ENCODE measurements at regions not wholly inside any gene's neighbourhood (a gene's known extent, or its start where the extent isn't known, plus 50 kb on each side); places are given as distances from the start of the nearest gene placed in this dataset.

- H3K9me3 ChIP-seq (ENCODE audit: low read length), result no peaks in the 10 kb centered on the region
- H3K36me3 ChIP-seq (ENCODE audit: insufficient read depth, low read length), result no peaks in the 10 kb centered on the region
- H3K4me3 ChIP-seq (ENCODE audit: low read length), result no peak overlapping the region
- H3K27ac ChIP-seq (ENCODE audit: low read length), result no peak overlapping the region
- no peaks in the 10 kb centered on the region for H3F3A ChIP-seq (ENCODE audit: insufficient read depth, low read length, poor library complexity, severe bottlenecking)
- no peak overlapping the region for H3K9ac ChIP-seq (ENCODE audit: low read length)
- no peak for TF ChIP-seq RAD21 (conservative IDR thresholded peaks at IDR 0.05)
- no peak for TF ChIP-seq MXI1 (conservative IDR thresholded peaks at IDR 0.05; ENCODE audit: poor library complexity, severe bottlenecking)
- no peak for TF ChIP-seq EP300 (conservative IDR thresholded peaks at IDR 0.05; ENCODE audit: poor library complexity, severe bottlenecking)
- TF ChIP-seq CTCF (IDR thresholded peaks at IDR 0.05; ENCODE audit: poor library complexity, severe bottlenecking), result no peak
- TF ChIP-seq EZH2 (IDR thresholded peaks at IDR 0.05; ENCODE audit: borderline replicate concordance, insufficient read depth, low read length, poor library complexity, severe bottlenecking), result no peak
- TF ChIP-seq TAF1 (IDR thresholded peaks at IDR 0.05; ENCODE audit: low read depth), result no peak
- no peak for TF ChIP-seq POLR2AphosphoS5 (IDR thresholded peaks at IDR 0.05)
- TF ChIP-seq, protein P1, sequence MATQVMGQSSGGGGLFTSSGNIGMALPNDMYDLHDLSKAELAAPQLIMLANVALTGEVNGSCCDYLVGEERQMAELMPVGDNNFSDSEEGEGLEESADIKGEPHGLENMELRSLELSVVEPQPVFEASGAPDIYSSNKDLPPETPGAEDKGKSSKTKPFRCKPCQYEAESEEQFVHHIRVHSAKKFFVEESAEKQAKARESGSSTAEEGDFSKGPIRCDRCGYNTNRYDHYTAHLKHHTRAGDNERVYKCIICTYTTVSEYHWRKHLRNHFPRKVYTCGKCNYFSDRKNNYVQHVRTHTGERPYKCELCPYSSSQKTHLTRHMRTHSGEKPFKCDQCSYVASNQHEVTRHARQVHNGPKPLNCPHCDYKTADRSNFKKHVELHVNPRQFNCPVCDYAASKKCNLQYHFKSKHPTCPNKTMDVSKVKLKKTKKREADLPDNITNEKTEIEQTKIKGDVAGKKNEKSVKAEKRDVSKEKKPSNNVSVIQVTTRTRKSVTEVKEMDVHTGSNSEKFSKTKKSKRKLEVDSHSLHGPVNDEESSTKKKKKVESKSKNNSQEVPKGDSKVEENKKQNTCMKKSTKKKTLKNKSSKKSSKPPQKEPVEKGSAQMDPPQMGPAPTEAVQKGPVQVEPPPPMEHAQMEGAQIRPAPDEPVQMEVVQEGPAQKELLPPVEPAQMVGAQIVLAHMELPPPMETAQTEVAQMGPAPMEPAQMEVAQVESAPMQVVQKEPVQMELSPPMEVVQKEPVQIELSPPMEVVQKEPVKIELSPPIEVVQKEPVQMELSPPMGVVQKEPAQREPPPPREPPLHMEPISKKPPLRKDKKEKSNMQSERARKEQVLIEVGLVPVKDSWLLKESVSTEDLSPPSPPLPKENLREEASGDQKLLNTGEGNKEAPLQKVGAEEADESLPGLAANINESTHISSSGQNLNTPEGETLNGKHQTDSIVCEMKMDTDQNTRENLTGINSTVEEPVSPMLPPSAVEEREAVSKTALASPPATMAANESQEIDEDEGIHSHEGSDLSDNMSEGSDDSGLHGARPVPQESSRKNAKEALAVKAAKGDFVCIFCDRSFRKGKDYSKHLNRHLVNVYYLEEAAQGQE (IDR thresholded peaks at IDR 0.05; ENCODE audit: borderline replicate concordance), result no peak
- H3K27me3 ChIP-seq (ENCODE audit: insufficient read depth, low read depth, low read length), result no peaks in the 10 kb centered on the region
- no peak overlapping the region for H2AFZ ChIP-seq (ENCODE audit: low read depth, low read length)
- H4K20me1 ChIP-seq (ENCODE audit: insufficient read depth), result no peaks in the 10 kb centered on the region
- no peaks in the 10 kb centered on the region for H3K79me2 ChIP-seq (replicated peaks; ENCODE audit: insufficient read depth, low read length)
- H3K9me2 ChIP-seq (ENCODE audit: insufficient read depth, low read length), result no peaks in the 10 kb centered on the region
- no peak overlapping the region for H3K4me2 ChIP-seq (ENCODE audit: low read length)
Observed at GRCh38 chr14:104372390-104373054, 207.0 kb upstream of the C14orf180 start.

GRCh38 chr14:104373055-104373854 lies 206.3 kb upstream of the C14orf180 start:
- Histone ChIP-seq H3K4me3 (ENCODE audit: low read length) (no peak overlapping the region), H3K9ac (ENCODE audit: low read length) (no peak overlapping the region), H3K79me2 (replicated peaks; ENCODE audit: insufficient read depth, low read length) (no peaks in the 10 kb centered on the region), H2AFZ (ENCODE audit: low read depth, low read length) (no peak overlapping the region), H3F3A (ENCODE audit: insufficient read depth, low read length, poor library complexity, severe bottlenecking) (no peaks in the 10 kb centered on the region), H3K27me3 (ENCODE audit: insufficient read depth, low read depth, low read length) (no peaks in the 10 kb centered on the region), H4K20me1 (ENCODE audit: insufficient read depth) (no peaks in the 10 kb centered on the region), H3K9me2 (ENCODE audit: insufficient read depth, low read length) (no peaks in the 10 kb centered on the region), H3K4me2 (ENCODE audit: low read length) (no peak overlapping the region), H3K27ac (ENCODE audit: low read length) (no peak overlapping the region), H3K9me3 (ENCODE audit: low read length) (no peaks in the 10 kb centered on the region), H3K36me3 (ENCODE audit: insufficient read depth, low read length) (no peaks in the 10 kb centered on the region)
- TF ChIP-seq EP300 (conservative IDR thresholded peaks at IDR 0.05; ENCODE audit: poor library complexity, severe bottlenecking), result no peak
- TF ChIP-seq RAD21 (conservative IDR thresholded peaks at IDR 0.05), result no peak
- no peak for TF ChIP-seq SMC3 (conservative IDR thresholded peaks at IDR 0.05; ENCODE audit: poor library complexity)
- no peak for TF ChIP-seq CTCF (IDR thresholded peaks at IDR 0.05; ENCODE audit: poor library complexity, severe bottlenecking)
- no peak for TF ChIP-seq TAF1 (IDR thresholded peaks at IDR 0.05; ENCODE audit: low read depth)
- TF ChIP-seq EZH2 (IDR thresholded peaks at IDR 0.05; ENCODE audit: borderline replicate concordance, insufficient read depth, low read length, poor library complexity, severe bottlenecking), result no peak
- TF ChIP-seq POLR2AphosphoS5 (IDR thresholded peaks at IDR 0.05), result no peak
- no peak for TF ChIP-seq MXI1 (conservative IDR thresholded peaks at IDR 0.05; ENCODE audit: poor library complexity, severe bottlenecking)
- TF ChIP-seq, protein P1 (IDR thresholded peaks at IDR 0.05; ENCODE audit: borderline replicate concordance), result no peak
